ENCODE measurements at regions not wholly inside any gene's neighbourhood (a gene's known extent, or its start where the extent isn't known, plus 50 kb on each side); places are given as distances from the start of the nearest gene placed in this dataset.

DNA sequence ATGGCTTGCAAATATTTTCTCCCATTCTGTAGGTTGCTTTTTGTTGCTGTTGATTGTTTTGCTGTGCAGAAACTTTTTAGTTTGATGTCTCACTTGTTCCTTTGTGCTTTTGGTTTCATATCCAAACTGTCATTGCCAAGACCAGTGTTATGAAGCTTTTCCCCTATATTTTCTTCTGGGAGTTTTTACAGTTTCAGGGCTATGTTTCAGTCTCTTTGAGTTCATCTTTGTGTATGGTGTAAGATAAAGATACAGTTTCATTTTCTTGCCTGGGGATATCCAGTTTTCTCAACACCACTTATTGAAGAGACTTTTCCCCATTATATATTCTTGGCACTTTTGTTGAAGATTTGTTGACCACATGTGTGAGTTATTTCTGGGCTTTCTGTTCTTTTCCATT lies 139.9 kb downstream of the MRPL57 start:
- Mint-ChIP-seq H3K36me3 (ENCODE audit: insufficient read depth, unreplicated experiment) (peaks cover 5% of the 10 kb centered on the region), H3K27me3 (ENCODE audit: insufficient read depth, unreplicated experiment) (no peaks in the 10 kb centered on the region), H3K4me3 (ENCODE audit: unreplicated experiment) (no peak overlapping the region), H3K4me1 (ENCODE audit: insufficient read depth, unreplicated experiment) (no peaks in the 10 kb centered on the region), H3K27ac (ENCODE audit: low read depth, unreplicated experiment) (no peak overlapping the region), H3K9me3 (ENCODE audit: unreplicated experiment) (no peaks in the 10 kb centered on the region)
- no TSS peak for BruUV-seq (replicated peaks)
- no peak for DNase-seq (ENCODE audit: unreplicated experiment)
- intact Hi-C loops (cut with micrococcal nuclease), result no loop called here
- TF ChIP-seq, protein P1, sequence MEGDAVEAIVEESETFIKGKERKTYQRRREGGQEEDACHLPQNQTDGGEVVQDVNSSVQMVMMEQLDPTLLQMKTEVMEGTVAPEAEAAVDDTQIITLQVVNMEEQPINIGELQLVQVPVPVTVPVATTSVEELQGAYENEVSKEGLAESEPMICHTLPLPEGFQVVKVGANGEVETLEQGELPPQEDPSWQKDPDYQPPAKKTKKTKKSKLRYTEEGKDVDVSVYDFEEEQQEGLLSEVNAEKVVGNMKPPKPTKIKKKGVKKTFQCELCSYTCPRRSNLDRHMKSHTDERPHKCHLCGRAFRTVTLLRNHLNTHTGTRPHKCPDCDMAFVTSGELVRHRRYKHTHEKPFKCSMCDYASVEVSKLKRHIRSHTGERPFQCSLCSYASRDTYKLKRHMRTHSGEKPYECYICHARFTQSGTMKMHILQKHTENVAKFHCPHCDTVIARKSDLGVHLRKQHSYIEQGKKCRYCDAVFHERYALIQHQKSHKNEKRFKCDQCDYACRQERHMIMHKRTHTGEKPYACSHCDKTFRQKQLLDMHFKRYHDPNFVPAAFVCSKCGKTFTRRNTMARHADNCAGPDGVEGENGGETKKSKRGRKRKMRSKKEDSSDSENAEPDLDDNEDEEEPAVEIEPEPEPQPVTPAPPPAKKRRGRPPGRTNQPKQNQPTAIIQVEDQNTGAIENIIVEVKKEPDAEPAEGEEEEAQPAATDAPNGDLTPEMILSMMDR (IDR thresholded peaks at IDR 0.05; ENCODE audit: unreplicated experiment), result no peak
- POLR2A ChIA-PET, result no interaction called here
- CTCF ChIA-PET, result interaction anchor here (0.6 to 0.7 kb wide), 2 partner anchors 84 to 120 kb away, joined by 3 read pairs; no protein-coding TSS in a partner anchor

DNA sequence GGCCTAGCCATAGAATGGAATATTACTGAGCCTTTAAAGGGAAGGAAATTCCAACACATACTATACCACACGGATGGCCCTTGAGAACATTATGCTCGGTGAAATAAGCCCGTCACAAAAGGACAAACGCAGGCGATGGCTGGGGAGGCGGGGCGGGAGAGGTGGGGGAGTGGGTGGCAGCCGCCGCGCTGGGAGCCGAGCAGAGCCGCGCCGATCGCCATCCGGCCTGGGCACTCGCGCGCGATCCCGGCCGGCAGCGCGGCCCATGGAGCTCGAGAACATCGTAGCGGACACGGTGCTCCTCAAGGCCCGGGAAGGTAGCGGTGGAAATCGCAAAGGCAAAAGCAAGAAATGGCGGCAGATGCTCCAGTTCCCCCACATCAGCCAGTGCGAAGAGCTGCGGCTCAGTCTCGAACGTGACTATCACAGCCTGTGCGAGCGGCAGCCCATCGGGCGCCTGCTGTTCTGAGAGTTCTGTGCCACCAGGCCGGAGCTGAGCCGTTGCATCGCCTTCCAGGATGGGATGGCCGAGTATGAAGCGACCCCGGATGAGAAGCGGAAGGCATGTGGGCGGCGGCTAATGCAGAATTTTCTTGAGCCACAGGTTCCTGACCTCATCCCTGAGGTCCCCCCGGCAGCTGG lies 140.1 kb downstream of the ZDHHC20 start:
- no TSS peak for BruUV-seq (replicated peaks)
- H3K9me3 Mint-ChIP-seq (ENCODE audit: unreplicated experiment), result no peaks in the 10 kb centered on the region
- intact Hi-C loops (cut with micrococcal nuclease), result no loop called here
- no peak overlapping the region for H3K27ac Mint-ChIP-seq (ENCODE audit: low read depth, unreplicated experiment)
- no peaks in the 10 kb centered on the region for H3K4me1 Mint-ChIP-seq (ENCODE audit: insufficient read depth, unreplicated experiment)
- no peak for DNase-seq (ENCODE audit: unreplicated experiment)
- ChIA-PET POLR2A (interaction anchor here (0.5 kb wide), 1 partner anchor 71 kb away, joined by 4 read pairs; no protein-coding TSS in a partner anchor), CTCF (no interaction called here)
- TF ChIP-seq, protein P1 (IDR thresholded peaks at IDR 0.05; ENCODE audit: unreplicated experiment), result no peak
- no peak overlapping the region for H3K4me3 Mint-ChIP-seq (ENCODE audit: unreplicated experiment)
- H3K27me3 Mint-ChIP-seq (ENCODE audit: insufficient read depth, unreplicated experiment), result no peaks in the 10 kb centered on the region
- H3K36me3 Mint-ChIP-seq (ENCODE audit: insufficient read depth, unreplicated experiment), result peaks cover 5% of the 10 kb centered on the region

DNA sequence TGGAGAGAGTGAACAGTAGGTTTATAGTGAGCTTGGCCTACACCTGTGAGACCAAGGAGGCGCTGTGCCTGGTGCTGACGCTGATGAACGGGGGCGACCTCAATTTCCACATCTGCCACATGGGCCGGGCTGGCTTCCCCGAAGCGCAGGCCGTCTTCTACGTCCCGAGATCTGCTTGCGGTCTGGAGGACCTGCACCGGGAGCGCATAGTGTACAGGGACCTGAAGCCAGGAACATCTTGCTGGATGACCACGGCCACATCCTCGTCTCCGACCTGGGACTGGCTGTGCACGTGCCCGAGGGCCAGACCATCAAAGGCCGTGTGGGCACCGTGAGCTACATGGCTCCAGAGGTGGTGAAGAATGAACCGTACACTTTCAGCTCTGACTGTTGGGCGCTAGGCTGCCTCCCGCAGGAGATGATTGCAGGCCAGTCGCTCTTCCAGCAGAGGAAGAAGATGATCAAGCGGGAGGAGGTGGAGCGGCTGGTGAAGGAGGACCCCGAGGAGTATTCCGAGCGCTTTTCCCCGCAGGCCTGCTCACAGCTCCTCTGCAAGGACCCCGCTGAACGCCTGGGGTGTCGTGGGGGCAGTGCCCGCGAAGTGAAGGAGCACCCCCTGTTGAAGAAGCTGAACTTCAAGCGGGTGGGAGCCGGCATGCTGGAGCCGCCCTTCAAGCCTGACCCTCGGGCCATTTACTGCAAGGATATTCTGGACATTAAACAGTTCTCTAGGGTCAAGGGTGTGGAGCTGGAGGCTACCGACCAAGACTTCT lies 139.0 kb downstream of the ZDHHC20 start:
- H3K4me1 Mint-ChIP-seq (ENCODE audit: insufficient read depth, unreplicated experiment), result no peaks in the 10 kb centered on the region
- H3K27ac Mint-ChIP-seq (ENCODE audit: low read depth, unreplicated experiment), result no peak overlapping the region
- H3K4me3 Mint-ChIP-seq (ENCODE audit: unreplicated experiment), result no peak overlapping the region
- BruUV-seq (replicated peaks), result no TSS peak
- POLR2A ChIA-PET, result interaction anchor here (0.5 kb wide), 1 partner anchor 70 kb away, joined by 4 read pairs; no protein-coding TSS in a partner anchor
- H3K36me3 Mint-ChIP-seq (ENCODE audit: insufficient read depth, unreplicated experiment), result peaks cover under 1% of the 10 kb centered on the region
- no peak for DNase-seq (ENCODE audit: unreplicated experiment)
- TF ChIP-seq, protein P1 (IDR thresholded peaks at IDR 0.05; ENCODE audit: unreplicated experiment), result no peak
- H3K9me3 Mint-ChIP-seq (ENCODE audit: unreplicated experiment), result no peaks in the 10 kb centered on the region
- H3K27me3 Mint-ChIP-seq (ENCODE audit: insufficient read depth, unreplicated experiment), result no peaks in the 10 kb centered on the region
- CTCF ChIA-PET, result interaction anchor here (0.9 to 1.1 kb wide), 2 partner anchors 9 to 10 kb away, joined by 3 read pairs; no protein-coding TSS in a partner anchor
- intact Hi-C loops (cut with micrococcal nuclease), result no loop called here

DNA sequence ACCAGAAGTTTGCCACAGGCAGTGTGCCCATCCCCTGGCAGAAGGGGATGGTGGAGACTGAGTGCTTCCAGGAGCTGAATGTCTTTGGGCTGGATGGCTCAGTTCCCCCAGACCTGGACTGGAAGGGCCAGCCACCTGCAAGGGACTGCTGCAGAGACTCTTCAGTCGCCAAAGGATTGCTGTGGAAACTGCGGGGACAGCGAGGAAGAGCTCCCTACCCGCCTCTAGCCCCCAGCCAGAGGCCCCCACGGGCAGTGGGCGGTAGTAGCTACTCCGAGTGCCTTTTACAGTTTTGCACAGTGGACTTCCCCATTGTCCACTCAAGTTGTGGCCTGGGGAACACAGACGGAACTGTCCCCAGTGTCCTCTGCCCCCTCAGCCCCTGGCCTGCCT lies 138.5 kb downstream of the ZDHHC20 start:
- H3K27ac Mint-ChIP-seq (ENCODE audit: low read depth, unreplicated experiment), result no peak overlapping the region
- no peaks in the 10 kb centered on the region for H3K4me1 Mint-ChIP-seq (ENCODE audit: insufficient read depth, unreplicated experiment)
- H3K9me3 Mint-ChIP-seq (ENCODE audit: unreplicated experiment), result no peaks in the 10 kb centered on the region
- TF ChIP-seq, protein P1 (IDR thresholded peaks at IDR 0.05; ENCODE audit: unreplicated experiment), result no peak
- H3K4me3 Mint-ChIP-seq (ENCODE audit: unreplicated experiment), result no peak overlapping the region
- H3K27me3 Mint-ChIP-seq (ENCODE audit: insufficient read depth, unreplicated experiment), result no peaks in the 10 kb centered on the region
- POLR2A ChIA-PET, result no interaction called here
- intact Hi-C loops (cut with micrococcal nuclease), result no loop called here
- BruUV-seq (replicated peaks), result no TSS peak
- DNase-seq (ENCODE audit: unreplicated experiment), result no peak
- CTCF ChIA-PET, result interaction anchor here (0.9 to 1.1 kb wide), 2 partner anchors 10 kb away, joined by 3 read pairs; no protein-coding TSS in a partner anchor
- no peaks in the 10 kb centered on the region for H3K36me3 Mint-ChIP-seq (ENCODE audit: insufficient read depth, unreplicated experiment)

Measured in MCF 10A (cell line).